Fibroblast of the conjunctiva (primary cell): ENCODE measurements at regions not wholly inside any gene's neighbourhood (a gene's known extent, or its start where the extent isn't known, plus 50 kb on each side); places are given as distances from the start of the nearest gene placed in this dataset.
"Not testable (repeated sequence)": the region's sequence is repeated elsewhere in the genome, so short reads cannot be mapped to it uniquely, and the experiment has no call there.

Source experiments
- DNase-seq: peaks from one replicate; pipeline ENCODE4 v3.0.0-alpha.2; 2010; ENCODE audit warnings: low read depth

DNA sequence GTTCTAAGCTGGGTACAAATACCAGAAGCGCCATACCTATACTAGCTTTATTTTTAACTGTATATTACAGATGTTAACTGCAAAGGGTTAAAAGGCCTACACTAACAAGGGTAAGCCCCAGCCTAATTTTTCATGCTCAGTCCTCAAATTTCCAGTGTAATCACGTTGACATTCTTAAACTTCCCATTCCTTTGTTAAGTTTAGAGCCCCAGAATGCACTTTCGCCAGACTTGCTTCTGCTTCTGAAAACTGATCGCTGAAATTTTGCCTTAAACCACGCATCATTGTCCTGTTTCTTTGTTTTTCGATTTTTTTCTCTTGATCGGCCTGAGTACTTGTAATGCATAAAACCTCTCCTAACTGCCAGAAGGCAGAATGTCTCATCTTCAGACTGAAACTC, 2141.9 kb upstream of the AGA start:
- DNase-seq: no peak

DNA sequence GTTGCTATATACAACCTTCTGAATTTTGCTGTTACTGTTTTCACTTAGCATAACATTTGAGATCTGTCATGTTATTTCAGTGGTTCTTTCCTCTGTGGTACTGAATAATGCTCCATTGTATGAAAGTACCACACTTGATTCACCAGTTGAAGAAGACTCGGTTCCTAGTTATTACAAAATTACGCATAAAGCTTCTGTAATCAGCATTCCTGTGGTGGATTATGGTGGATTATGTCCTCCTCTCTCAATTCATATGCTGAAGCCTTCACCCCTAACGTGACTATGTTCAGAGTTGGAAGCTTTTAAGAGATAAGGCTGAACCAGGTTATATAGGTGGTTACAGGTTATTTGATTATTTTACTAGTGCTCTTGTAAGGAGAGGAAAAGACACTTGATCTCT, 2143.5 kb upstream of the AGA start:
- DNase-seq: no peak

GRCh38 chr4:179586460-179586859, 2144.2 kb upstream of the AGA start:
- no peak for DNase-seq

GRCh38 chr4:179595671-179596410, 2153.6 kb upstream of the AGA start:
- peak; percentile 4 for DNase-seq

GRCh38 chr4:179596621-179597020, 2154.4 kb upstream of the AGA start:
- DNase-seq: no peak

DNA sequence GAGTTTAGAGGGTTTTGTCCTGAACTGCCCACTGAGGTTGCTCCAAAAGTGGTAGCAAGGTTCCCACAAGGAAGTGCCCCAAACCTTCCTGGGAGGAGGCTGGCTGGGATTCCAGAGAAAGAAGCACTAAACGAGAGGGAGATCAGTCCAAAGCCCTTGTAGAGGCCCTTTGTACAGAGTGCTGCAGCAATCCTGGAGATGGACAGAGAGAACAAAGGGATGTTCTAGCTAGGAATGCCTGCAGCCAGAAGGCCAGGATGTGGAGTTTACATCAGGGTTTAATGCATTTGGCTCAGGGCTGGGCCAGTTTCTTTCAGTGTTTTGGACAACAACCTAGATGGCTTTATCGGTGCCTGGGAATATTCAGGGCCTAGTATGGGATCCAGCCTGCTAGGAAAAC, 2155.1 kb upstream of the AGA start:
- no peak for DNase-seq

DNA sequence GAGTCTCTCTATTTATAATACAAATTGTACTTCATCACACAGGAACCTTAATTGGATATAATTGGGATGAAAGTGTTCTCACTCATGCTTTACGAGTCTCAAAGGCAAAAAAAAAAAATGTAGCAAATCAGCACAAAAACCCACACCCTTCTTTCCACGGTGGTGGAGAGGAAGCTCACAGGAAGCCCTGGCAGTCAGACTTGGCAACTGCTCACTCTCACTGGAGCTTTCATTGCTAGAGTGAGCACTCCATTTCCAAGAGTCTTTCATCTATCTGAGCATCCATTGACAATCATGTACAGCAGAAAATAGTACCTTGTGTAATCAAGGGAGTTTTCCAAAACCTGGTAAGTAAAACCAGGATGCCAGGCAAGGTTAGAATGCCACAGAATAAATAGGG, 2159.4 kb upstream of the AGA start:
- no peak for DNase-seq

GRCh38 chr4:179605196-179605595, 2163.0 kb upstream of the AGA start:
- peak; percentile 18 for DNase-seq

DNA sequence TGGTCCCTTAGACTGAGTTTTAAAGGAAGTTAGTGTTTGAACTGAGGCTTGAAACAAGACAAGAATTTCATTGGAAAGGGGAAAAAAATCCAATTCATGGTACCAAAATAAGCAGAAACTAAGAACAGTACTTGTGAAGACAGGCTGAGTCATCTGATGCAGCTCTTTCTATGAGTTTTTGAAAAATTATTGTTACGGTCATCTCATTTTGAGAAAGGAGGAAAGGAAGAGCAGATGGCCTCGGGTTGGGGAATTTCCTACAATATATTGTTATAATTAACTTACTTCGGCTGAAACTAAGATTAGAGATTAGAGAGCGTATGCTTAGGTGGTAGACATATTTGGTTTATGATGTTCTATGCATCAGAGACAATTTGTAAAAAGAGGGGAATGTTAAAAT, 2164.8 kb upstream of the AGA start:
- DNase-seq: no peak

DNA sequence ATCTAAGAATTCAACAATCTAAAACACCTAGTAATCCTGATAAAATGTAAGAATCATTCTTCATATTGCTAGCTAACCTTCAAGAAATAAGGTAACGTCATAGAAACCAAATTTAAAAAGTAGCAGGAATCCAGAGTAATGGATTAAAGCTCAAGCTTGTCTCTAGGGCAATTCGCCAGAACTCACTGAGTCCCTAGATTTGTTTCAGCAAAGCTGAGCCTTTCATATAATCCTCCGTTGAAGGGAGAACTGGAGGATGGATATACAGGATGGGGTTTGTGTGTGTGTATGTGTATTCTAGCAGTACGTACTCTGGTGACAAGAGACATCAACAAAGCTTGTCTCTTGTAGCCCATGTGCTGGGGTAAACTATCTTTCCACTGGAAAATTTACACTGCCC, 2173.5 kb upstream of the AGA start:
- no peak for DNase-seq

DNA sequence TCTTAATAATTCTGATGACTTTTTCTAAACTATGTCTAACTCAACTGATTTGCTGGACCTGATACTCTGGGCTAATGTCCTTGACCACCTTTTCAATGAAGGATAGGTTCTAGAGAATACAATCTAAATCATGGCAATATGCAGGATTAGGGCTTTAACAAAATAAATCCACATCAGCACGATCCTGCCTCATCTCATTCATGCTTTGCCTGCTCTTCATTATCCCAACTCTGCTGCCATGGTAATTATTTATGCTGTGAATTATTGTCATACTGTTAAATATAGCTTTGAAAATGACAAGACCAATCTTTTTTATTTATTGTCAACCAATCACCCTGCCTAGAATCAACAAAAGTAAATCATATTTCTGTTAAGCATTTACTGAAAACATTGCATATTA, 2176.7 kb upstream of the AGA start:
- no peak for DNase-seq

GRCh38 chr4:179624768-179625181, 2182.5 kb upstream of the AGA start:
- no peak for DNase-seq

- DNase-seq: peak; percentile 4
Measured at GRCh38 chr4:179625406-179625805, 2183.2 kb upstream of the AGA start.

- DNase-seq: no peak
Measured at GRCh38 chr4:179626687-179627086, 2184.4 kb upstream of the AGA start.

GRCh38 chr4:179631321-179631720, 2189.1 kb upstream of the AGA start:
- DNase-seq: no peak

DNA sequence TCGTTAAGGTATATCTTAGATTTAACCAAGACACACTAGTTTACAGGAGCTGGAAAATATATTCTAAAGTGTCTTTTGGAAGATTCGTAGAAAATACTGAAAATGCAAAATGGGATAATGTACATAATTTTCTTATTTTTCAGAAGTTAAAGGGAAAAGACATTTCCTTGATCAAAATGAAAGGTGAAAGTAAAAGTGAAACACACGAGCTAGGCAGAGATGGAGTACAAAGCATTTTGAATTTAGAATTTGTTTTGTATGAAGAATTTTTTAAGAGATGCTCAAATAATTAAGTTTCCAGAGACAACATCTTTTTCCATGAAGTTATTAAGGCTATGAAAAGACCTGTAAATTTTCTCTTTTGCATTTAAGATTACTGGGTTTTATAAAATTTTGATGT, 2192.6 kb upstream of the AGA start:
- DNase-seq: no peak

GRCh38 chr4:179662522-179662921, 2220.3 kb upstream of the AGA start:
- DNase-seq: no peak

- DNase-seq: no peak
Measured at GRCh38 chr4:179663641-179664429, 2221.6 kb upstream of the AGA start.

- no peak for DNase-seq
Measured at GRCh38 chr4:179664430-179665027, 2222.3 kb upstream of the AGA start.

DNA sequence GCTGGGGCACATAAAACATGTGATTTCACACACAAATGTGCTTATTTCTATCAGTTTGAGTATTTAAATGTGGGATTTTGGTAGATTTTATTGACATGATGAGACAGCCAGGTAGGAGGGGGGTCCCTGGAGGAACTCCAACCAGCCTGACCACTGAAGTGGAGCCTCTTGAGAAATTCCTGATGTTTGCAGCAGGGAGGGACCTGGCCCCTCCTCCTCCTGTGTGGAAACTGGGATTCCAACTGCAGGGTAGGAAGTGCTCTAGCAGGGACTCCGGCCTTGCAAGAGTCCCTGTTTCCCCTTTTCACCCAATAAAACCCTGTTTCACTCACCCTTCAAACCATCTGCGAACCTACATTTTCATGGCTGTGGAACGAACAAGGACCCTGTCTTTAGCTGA, 2224.0 kb upstream of the AGA start:
- DNase-seq: no peak

DNA sequence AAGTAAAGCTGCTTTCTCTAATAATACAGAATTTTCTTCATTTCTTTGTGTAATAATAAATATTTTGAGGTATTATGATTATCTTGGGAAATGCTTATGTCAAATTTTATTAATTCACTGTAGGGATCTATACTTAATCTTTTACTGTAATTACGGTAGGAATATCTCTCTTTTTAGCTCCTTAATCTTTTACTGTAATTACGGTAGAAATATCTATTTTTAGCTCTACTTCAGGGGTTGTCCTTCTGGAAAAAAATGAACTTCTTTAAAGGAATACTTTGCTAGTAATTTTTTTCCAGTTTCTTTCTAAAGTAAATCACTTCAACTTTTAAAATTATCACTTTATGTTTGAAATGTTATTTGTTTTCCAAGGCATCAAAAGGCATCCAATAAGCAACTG, 2229.4 kb upstream of the AGA start:
- no peak for DNase-seq

GRCh38 chr4:179678093-179678814, 2236.0 kb upstream of the AGA start:
- no peak for DNase-seq

DNA sequence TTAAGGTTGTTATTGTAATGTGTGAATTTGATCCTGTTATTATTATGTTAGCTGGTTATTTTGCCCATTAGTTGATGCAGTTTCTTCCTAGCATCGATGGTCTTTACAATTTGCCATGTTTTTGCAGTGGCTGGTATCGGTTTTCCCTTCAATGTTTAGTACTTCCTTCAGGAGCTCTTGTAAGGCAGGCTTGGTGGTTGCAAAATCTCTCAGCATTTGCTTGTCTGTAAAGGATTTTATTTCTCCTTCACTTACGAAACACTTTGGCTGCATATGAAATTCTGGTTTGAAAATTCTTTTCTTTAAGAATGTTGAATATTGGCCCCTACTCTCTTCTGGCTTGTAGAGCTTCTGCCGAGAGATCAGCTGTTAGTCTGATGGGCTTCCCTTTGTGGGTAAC, 2241.4 kb upstream of the AGA start:
- DNase-seq: not testable (repeated sequence)
